HG02981 (cell line): ENCODE measurements at regions not wholly inside any gene's neighbourhood (a gene's known extent, or its start where the extent isn't known, plus 50 kb on each side); places are given as distances from the start of the nearest gene placed in this dataset.

Experiments
- ATAC-seq: cut with Tn5 transposase; IDR thresholded peaks from one replicate; pipeline ENCODE4 v1.9.1; 2021; ENCODE audit warnings: mild to moderate bottlenecking, moderate library complexity; ENCODE audit not compliant: unreplicated experiment

- ATAC-seq, result no peak
These were observed 255.9 kb downstream of the GALR1 start for GRCh38 chr18:77505499-77505898.

GRCh38 chr18:77512152-77512551 lies 262.5 kb downstream of the GALR1 start:
- ATAC-seq, result no peak

- ATAC-seq, result no peak
These were observed 268.3 kb downstream of the GALR1 start for GRCh38 chr18:77517901-77518300.

- no peak for ATAC-seq
These were observed 271.1 kb downstream of the GALR1 start for GRCh38 chr18:77520767-77521166.

- ATAC-seq, result no peak
These were observed 272.5 kb downstream of the GALR1 start for GRCh38 chr18:77522051-77522675.

- no peak for ATAC-seq
These were observed 275.3 kb downstream of the GALR1 start for GRCh38 chr18:77524909-77525308.

- no peak for ATAC-seq
These were observed 277.3 kb downstream of the GALR1 start for GRCh38 chr18:77526962-77527361.

- no peak for ATAC-seq
These were observed 279.2 kb downstream of the GALR1 start for GRCh38 chr18:77528872-77529271.

GRCh38 chr18:77529492-77530176 lies 280.0 kb downstream of the GALR1 start:
- ATAC-seq, result no peak

GRCh38 chr18:77530732-77531131 lies 281.1 kb downstream of the GALR1 start:
- no peak for ATAC-seq

GRCh38 chr18:77539860-77540259 lies 290.2 kb downstream of the GALR1 start:
- ATAC-seq, result no peak

- ATAC-seq, result no peak
These were observed 295.1 kb downstream of the GALR1 start for GRCh38 chr18:77544792-77545191.

GRCh38 chr18:77547757-77548156 lies 298.1 kb downstream of the GALR1 start:
- ATAC-seq, result no peak

- ATAC-seq, result no peak
These were observed 299.3 kb downstream of the GALR1 start for GRCh38 chr18:77548790-77549420.

GRCh38 chr18:77550625-77551024 lies 301.0 kb downstream of the GALR1 start:
- ATAC-seq, result no peak

GRCh38 chr18:77551055-77551454 lies 301.4 kb downstream of the GALR1 start:
- ATAC-seq, result no peak

- no peak for ATAC-seq
These were observed 303.3 kb downstream of the GALR1 start for GRCh38 chr18:77552945-77553344.

GRCh38 chr18:77554061-77554460 lies 304.4 kb downstream of the GALR1 start:
- no peak for ATAC-seq

- no peak for ATAC-seq
These were observed 307.5 kb downstream of the GALR1 start for GRCh38 chr18:77557046-77557587.

GRCh38 chr18:77559274-77559910 lies 309.7 kb downstream of the GALR1 start:
- ATAC-seq, result no peak

- peak; percentile 87 for ATAC-seq
These were observed 310.8 kb downstream of the GALR1 start for GRCh38 chr18:77560341-77560992.
